ENCODE measurements at regions not wholly inside any gene's neighbourhood (a gene's known extent, or its start where the extent isn't known, plus 50 kb on each side); places are given as distances from the start of the nearest gene placed in this dataset.

- no peaks in the 10 kb centered on the region for H3F3A ChIP-seq (ENCODE audit: insufficient read depth, low read length, poor library complexity, severe bottlenecking)
- no peaks in the 10 kb centered on the region for H3K36me3 ChIP-seq (ENCODE audit: insufficient read depth, low read length)
- H3K9ac ChIP-seq (ENCODE audit: low read length), result no peak overlapping the region
- no peak overlapping the region for H3K4me2 ChIP-seq (ENCODE audit: low read length)
- no peaks in the 10 kb centered on the region for H3K27me3 ChIP-seq (ENCODE audit: insufficient read depth, low read depth, low read length)
- H3K27ac ChIP-seq (ENCODE audit: low read length), result no peak overlapping the region
- H3K79me2 ChIP-seq (replicated peaks; ENCODE audit: insufficient read depth, low read length), result no peaks in the 10 kb centered on the region
- H2AFZ ChIP-seq (ENCODE audit: low read depth, low read length), result no peak overlapping the region
- H3K4me3 ChIP-seq (ENCODE audit: low read length), result no peak overlapping the region
- TF ChIP-seq POLR2AphosphoS5 (IDR thresholded peaks at IDR 0.05) (no peak), REST (IDR thresholded peaks at IDR 0.05; ENCODE audit: borderline replicate concordance) (no peak), EZH2 (IDR thresholded peaks at IDR 0.05; ENCODE audit: borderline replicate concordance, insufficient read depth, low read length, poor library complexity, severe bottlenecking) (no peak), TAF1 (IDR thresholded peaks at IDR 0.05; ENCODE audit: low read depth) (no peak), SMC3 (conservative IDR thresholded peaks at IDR 0.05; ENCODE audit: poor library complexity) (no peak), EP300 (conservative IDR thresholded peaks at IDR 0.05; ENCODE audit: poor library complexity, severe bottlenecking) (no peak), MXI1 (conservative IDR thresholded peaks at IDR 0.05; ENCODE audit: poor library complexity, severe bottlenecking) (no peak), RAD21 (conservative IDR thresholded peaks at IDR 0.05) (no peak), CTCF (IDR thresholded peaks at IDR 0.05; ENCODE audit: poor library complexity, severe bottlenecking) (no peak)
- H3K9me3 ChIP-seq (ENCODE audit: low read length), result no peaks in the 10 kb centered on the region
- no peaks in the 10 kb centered on the region for H3K9me2 ChIP-seq (ENCODE audit: insufficient read depth, low read length)
- H4K20me1 ChIP-seq (ENCODE audit: insufficient read depth), result no peaks in the 10 kb centered on the region
These were observed 98.0 kb upstream of the DKK2 start for GRCh38 chr4:107133965-107134653.

- H4K20me1 ChIP-seq (ENCODE audit: insufficient read depth), result no peaks in the 10 kb centered on the region
- H3K9ac ChIP-seq (ENCODE audit: low read length), result no peak overlapping the region
- no peak overlapping the region for H3K27ac ChIP-seq (ENCODE audit: low read length)
- no peaks in the 10 kb centered on the region for H3F3A ChIP-seq (ENCODE audit: insufficient read depth, low read length, poor library complexity, severe bottlenecking)
- H2AFZ ChIP-seq (ENCODE audit: low read depth, low read length), result no peak overlapping the region
- H3K9me3 ChIP-seq (ENCODE audit: low read length), result no peaks in the 10 kb centered on the region
- H3K9me2 ChIP-seq (ENCODE audit: insufficient read depth, low read length), result no peaks in the 10 kb centered on the region
- TF ChIP-seq POLR2AphosphoS5 (IDR thresholded peaks at IDR 0.05) (no peak), EP300 (conservative IDR thresholded peaks at IDR 0.05; ENCODE audit: poor library complexity, severe bottlenecking) (no peak), CTCF (IDR thresholded peaks at IDR 0.05; ENCODE audit: poor library complexity, severe bottlenecking) (no peak), RAD21 (conservative IDR thresholded peaks at IDR 0.05) (no peak), REST (IDR thresholded peaks at IDR 0.05; ENCODE audit: borderline replicate concordance) (no peak), TAF1 (IDR thresholded peaks at IDR 0.05; ENCODE audit: low read depth) (no peak)
- H3K36me3 ChIP-seq (ENCODE audit: insufficient read depth, low read length), result no peaks in the 10 kb centered on the region
- no peak overlapping the region for H3K4me2 ChIP-seq (ENCODE audit: low read length)
- no peaks in the 10 kb centered on the region for H3K27me3 ChIP-seq (ENCODE audit: insufficient read depth, low read depth, low read length)
- no peaks in the 10 kb centered on the region for H3K79me2 ChIP-seq (replicated peaks; ENCODE audit: insufficient read depth, low read length)
- H3K4me3 ChIP-seq (ENCODE audit: low read length), result no peak overlapping the region
These were observed 95.2 kb upstream of the DKK2 start for GRCh38 chr4:107131295-107131694.

Data from neural cell (in vitro differentiated cells).